Adrenal gland (tissue), 5 donors: ENCODE measurements at regions not wholly inside any gene's neighbourhood (a gene's known extent, or its start where the extent isn't known, plus 50 kb on each side); places are given as distances from the start of the nearest gene placed in this dataset.

Experiments used
- POLR2A ChIP-seq, 2 donors: fragments of 450-650 bp; IDR thresholded peaks; one replicate each; pipeline ENCODE4 v1.6.1; 2017; ENCODE audit warnings: antibody characterized with exemption in 2 of 2, mild to moderate bottlenecking in 2 of 2, moderate library complexity in 1 of 2
- TF ChIP-seq, protein P1 (sequence below), 6 experiments: fragments of 450-650 bp in 4 of 6; fragments of 200-600 bp in 2 of 6; sonication (generic) in 1 of 6; IDR thresholded peaks; 1 replicate in 5 of 6; 2 replicates in 1 of 6; pipeline versions ENCODE4 v1.5.1 to v1.8.0; 2016 to 2021; ENCODE audit warnings: antibody characterized with exemption in 6 of 6, mild to moderate bottlenecking in 2 of 6, moderate library complexity in 1 of 6
- donor health status: DM: no; HTN: no; CAD: no.

DNA sequence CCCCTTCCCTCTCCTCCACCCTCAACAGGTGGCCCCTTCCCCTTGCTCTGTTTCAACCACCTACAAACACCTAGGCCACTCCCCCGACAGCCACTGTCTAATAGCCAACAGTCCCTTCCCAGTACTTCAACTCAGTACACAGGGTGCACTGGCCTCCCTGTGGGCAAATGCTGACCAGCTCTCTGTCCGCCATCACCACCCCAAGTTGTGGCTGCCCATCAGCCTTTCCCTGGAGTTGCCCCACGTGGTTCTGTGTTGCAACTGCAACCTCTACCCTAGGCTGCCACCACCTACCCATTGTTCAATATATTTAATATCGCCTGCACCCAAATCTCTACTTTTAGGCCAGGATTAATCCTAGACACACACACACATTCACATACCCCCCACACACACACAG, 173.5 kb downstream of the MREG start:
- TF ChIP-seq, protein P1, sequence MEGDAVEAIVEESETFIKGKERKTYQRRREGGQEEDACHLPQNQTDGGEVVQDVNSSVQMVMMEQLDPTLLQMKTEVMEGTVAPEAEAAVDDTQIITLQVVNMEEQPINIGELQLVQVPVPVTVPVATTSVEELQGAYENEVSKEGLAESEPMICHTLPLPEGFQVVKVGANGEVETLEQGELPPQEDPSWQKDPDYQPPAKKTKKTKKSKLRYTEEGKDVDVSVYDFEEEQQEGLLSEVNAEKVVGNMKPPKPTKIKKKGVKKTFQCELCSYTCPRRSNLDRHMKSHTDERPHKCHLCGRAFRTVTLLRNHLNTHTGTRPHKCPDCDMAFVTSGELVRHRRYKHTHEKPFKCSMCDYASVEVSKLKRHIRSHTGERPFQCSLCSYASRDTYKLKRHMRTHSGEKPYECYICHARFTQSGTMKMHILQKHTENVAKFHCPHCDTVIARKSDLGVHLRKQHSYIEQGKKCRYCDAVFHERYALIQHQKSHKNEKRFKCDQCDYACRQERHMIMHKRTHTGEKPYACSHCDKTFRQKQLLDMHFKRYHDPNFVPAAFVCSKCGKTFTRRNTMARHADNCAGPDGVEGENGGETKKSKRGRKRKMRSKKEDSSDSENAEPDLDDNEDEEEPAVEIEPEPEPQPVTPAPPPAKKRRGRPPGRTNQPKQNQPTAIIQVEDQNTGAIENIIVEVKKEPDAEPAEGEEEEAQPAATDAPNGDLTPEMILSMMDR (IDR thresholded peaks at IDR 0.05), result no peak
- no peak for TF ChIP-seq POLR2A (IDR thresholded peaks at IDR 0.05)
